LNCaP clone FGC (cell line): ENCODE measurements at regions not wholly inside any gene's neighbourhood (a gene's known extent, or its start where the extent isn't known, plus 50 kb on each side); places are given as distances from the start of the nearest gene placed in this dataset.

ENCODE experiments used
- DNase-seq: peaks from one replicate; pipeline ENCODE4 v3.0.0-alpha.2; 2011; ENCODE audit warnings: low read depth
- H3K4me3 ChIP-seq: 2 replicates; pipeline ENCODE4 v1.5.1; 2011; ENCODE audit warnings: mild to moderate bottlenecking, low read depth, low read length, control low read depth
- CTCF ChIP-seq: IDR thresholded peaks from 2 replicates; pipeline ENCODE4 v1.5.1; 2012; ENCODE audit warnings: mild to moderate bottlenecking; ENCODE audit not compliant: control insufficient read depth, insufficient read depth; ENCODE audit errors: extremely low read depth

GRCh38 chr7:124460555-124460954 lies 305.0 kb downstream of the GPR37 start:
- TF ChIP-seq CTCF, result no peak
- DNase-seq, result no peak
- no peak overlapping the region for H3K4me3 ChIP-seq

- no peak for DNase-seq
- no peak overlapping the region for H3K4me3 ChIP-seq
- TF ChIP-seq CTCF, result no peak
Measured at GRCh38 chr7:124460056-124460450, 305.5 kb downstream of the GPR37 start.

- TF ChIP-seq CTCF, result no peak
- H3K4me3 ChIP-seq, result no peak overlapping the region
- DNase-seq, result no peak
Measured at GRCh38 chr7:124459101-124460055, 306.2 kb downstream of the GPR37 start.

GRCh38 chr7:124457841-124458240 lies 307.8 kb downstream of the GPR37 start:
- TF ChIP-seq CTCF, result no peak
- no peak for DNase-seq
- H3K4me3 ChIP-seq, result no peak overlapping the region

- no peak for TF ChIP-seq CTCF
- DNase-seq, result no peak
- no peak overlapping the region for H3K4me3 ChIP-seq
Measured at GRCh38 chr7:124456286-124456685, 309.3 kb downstream of the GPR37 start.

- DNase-seq, result no peak
- no peak overlapping the region for H3K4me3 ChIP-seq
- TF ChIP-seq CTCF, result no peak
Measured at GRCh38 chr7:124452186-124452585, 313.4 kb downstream of the GPR37 start.
